Uterus (tissue), 2 donors: ENCODE measurements at regions not wholly inside any gene's neighbourhood (a gene's known extent, or its start where the extent isn't known, plus 50 kb on each side); places are given as distances from the start of the nearest gene placed in this dataset.

Experiments
- CTCF ChIP-seq, 4 experiments: fragments of 200-600 bp in 2 of 4; fragments of 450-650 bp in 2 of 4; sonication (generic) in 2 of 4; IDR thresholded peaks; one replicate each; pipeline ENCODE4 v1.5.1; 2016 to 2019; ENCODE audit warnings: antibody characterized with exemption in 4 of 4, mild to moderate bottlenecking in 2 of 4, moderate library complexity in 1 of 4
- POLR2A ChIP-seq, 2 donors: fragments of 450-650 bp; IDR thresholded peaks; one replicate each; pipeline ENCODE4 v1.6.1; 2016; ENCODE audit warnings: antibody characterized with exemption in 2 of 2, mild to moderate bottlenecking in 1 of 2, moderate library complexity in 1 of 2

DNA sequence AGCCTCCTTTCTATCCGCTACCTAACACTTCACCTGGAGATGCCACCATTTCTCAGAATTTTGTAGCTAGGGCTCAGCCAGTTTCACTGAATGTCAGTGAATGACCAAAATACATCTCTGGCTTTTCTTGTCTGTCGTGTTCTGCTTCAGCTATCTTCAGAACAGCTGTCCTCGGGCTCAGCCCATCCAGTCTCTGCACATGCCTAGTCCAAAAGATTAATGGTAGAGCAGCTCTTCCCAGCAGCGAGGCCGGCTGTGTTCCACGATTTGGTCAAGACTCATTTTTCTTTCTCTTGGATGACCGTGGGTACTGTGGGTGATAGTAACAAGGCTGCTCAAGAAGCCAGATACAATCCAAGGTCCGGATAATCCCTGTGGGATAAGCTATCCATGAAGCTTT lies 342.8 kb downstream of the GABRG2 start:
- TF ChIP-seq POLR2A (IDR thresholded peaks at IDR 0.05), result no peak
- TF ChIP-seq CTCF (IDR thresholded peaks at IDR 0.05), result no peak
